Lower leg skin (tissue), 4 donors: ENCODE measurements at regions not wholly inside any gene's neighbourhood (a gene's known extent, or its start where the extent isn't known, plus 50 kb on each side); places are given as distances from the start of the nearest gene placed in this dataset.
A peak's percentile ranks its signal among the peaks of the same experiment; 100 is the strongest.
"Not testable (repeated sequence)": the region's sequence is repeated elsewhere in the genome, so short reads cannot be mapped to it uniquely, and the experiment has no call there.

Experiments used
- DNase-seq, 2 donors: peaks; one replicate each; pipeline ENCODE4 v3.0.0-alpha.2; 2019; ENCODE audit warnings: low spot score in 2 of 2
- H3K4me3 ChIP-seq: fragments of 200-600 bp; sonication (generic); 2 replicates; pipeline ENCODE4 v1.5.1; 2017; ENCODE audit warnings: mild to moderate bottlenecking, low read depth; ENCODE audit not compliant: poor library complexity, severe bottlenecking
- POLR2A ChIP-seq, 2 donors: fragments of 450-650 bp; IDR thresholded peaks; one replicate each; pipeline ENCODE4 v1.6.1; 2016 to 2017; ENCODE audit warnings: antibody characterized with exemption in 2 of 2, mild to moderate bottlenecking in 1 of 2, moderate library complexity in 1 of 2
- WGBS, 2 donors: methylation state at CpG; one replicate each; pipeline ENCODE4 v1.1.5; 2018; 5-methylcytosine and 5-hydroxymethylcytosine counted together
- intact Hi-C: fragments of 100-400 bp; cut with DNase I; formaldehyde crosslinking; loops from one replicate; pipeline ENCODE4 v1.15.0; 2023; ENCODE audit warnings: low total_unique reads
- TF ChIP-seq, protein P1 (sequence below), 3 donors: fragments of 450-650 bp; IDR thresholded peaks; one replicate each; pipeline ENCODE4 v1.5.1; 2016; ENCODE audit warnings: antibody characterized with exemption in 3 of 3, mild to moderate bottlenecking in 3 of 3, moderate library complexity in 2 of 3

DNA sequence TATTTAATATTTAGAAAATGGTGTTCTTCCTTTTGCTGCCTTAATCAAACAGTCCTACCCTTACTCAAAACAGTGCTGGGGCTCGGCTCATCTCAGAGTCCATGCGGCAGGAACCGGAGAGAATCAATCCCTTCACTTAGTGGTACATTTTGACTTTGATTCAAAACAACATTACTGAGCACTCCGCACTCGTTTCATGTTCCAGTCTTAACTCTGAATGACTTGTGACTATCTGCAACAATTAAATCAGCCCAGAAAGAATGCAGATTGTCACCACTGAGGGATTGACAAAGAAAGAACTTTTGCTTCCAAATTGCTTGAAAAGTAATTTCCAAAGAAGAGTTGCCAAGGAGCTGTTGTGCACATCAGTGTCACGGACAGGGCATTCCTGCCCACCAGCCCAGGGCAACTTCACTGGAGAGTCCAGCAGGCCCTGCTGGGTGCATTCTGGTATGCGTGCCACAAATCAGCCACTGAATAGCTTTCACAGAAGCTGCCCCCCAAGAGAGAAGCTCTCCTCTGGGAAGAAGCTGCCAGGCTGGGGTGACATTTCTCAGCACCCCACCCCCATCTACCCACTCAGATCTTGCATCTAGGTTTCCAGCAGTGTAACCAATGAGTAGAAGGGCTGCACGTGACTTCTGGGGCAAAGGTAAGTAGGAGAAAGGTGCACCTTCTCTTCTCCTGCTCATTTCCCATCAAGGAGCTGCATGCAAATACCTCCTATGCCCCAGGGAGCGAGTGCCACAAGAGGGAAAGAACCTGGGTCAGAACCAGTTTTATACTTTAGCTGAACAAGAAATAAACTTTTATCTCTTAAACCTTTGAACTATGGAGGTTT is 84.6 kb upstream of the ATP8B1 start:
- TF ChIP-seq POLR2A (IDR thresholded peaks at IDR 0.05) = no peak
- TF ChIP-seq, protein P1, sequence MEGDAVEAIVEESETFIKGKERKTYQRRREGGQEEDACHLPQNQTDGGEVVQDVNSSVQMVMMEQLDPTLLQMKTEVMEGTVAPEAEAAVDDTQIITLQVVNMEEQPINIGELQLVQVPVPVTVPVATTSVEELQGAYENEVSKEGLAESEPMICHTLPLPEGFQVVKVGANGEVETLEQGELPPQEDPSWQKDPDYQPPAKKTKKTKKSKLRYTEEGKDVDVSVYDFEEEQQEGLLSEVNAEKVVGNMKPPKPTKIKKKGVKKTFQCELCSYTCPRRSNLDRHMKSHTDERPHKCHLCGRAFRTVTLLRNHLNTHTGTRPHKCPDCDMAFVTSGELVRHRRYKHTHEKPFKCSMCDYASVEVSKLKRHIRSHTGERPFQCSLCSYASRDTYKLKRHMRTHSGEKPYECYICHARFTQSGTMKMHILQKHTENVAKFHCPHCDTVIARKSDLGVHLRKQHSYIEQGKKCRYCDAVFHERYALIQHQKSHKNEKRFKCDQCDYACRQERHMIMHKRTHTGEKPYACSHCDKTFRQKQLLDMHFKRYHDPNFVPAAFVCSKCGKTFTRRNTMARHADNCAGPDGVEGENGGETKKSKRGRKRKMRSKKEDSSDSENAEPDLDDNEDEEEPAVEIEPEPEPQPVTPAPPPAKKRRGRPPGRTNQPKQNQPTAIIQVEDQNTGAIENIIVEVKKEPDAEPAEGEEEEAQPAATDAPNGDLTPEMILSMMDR (IDR thresholded peaks at IDR 0.05) = no peak
- 84 to 86% methylated on average over 9 of the region's 9 CpGs for WGBS, 2 donors
- H3K4me3 ChIP-seq = no peak overlapping the region
- DNase-seq = no peak
- intact Hi-C loops = no loop called here

DNA sequence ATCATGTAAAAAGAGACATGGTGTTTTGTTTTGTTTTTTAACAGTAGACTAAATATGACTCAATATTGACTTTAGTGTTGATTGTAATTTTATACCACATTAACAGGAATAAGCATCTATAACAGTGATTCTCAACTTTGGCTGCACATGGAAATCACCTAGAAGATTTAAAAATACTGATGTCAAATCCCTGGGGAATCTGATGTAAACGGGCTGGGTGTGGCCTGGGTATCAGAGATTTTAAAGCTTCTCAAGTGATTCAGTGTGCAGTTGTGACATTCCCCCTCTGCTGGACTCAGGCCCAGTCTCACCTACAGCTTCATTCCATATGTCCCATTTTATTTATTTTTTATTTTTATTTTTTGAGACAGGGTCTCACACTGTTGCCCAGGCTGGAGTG is 82.8 kb upstream of the ATP8B1 start:
- WGBS, 2 donors = 39 to 59% methylated on average over 1 of the region's 1 CpG
- H3K4me3 ChIP-seq = no peak overlapping the region
- intact Hi-C loops = no loop called here
- no peak for DNase-seq
- TF ChIP-seq, protein P1 (IDR thresholded peaks at IDR 0.05) = no peak
- no peak for TF ChIP-seq POLR2A (IDR thresholded peaks at IDR 0.05)

DNA sequence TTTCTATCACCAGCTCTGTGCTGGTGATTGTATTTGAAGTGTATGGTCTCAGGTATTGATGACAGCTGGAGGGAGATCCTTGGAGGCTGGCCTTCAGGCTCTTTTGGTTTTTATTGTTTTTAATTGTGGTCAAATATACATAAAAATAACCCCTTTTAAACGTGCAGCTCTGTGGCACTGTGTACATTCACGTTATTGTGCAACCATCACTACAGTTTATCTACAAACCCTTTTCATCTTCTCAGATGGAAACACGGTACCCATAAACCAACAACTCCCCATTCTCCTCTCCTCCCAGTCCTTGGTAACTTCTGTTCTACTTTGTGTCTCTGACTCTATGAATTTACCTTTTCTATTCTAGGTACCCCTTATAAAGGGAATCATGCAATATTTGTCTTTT is 79.3 kb upstream of the ATP8B1 start:
- intact Hi-C loops = loop anchor here (5.0 kb wide), 1 partner anchor 160 kb away; the partner anchor contains the start of gene NEDD4L
- TF ChIP-seq, protein P1 (IDR thresholded peaks at IDR 0.05) = no peak
- no peak for TF ChIP-seq POLR2A (IDR thresholded peaks at IDR 0.05)
- 61 to 64% methylated on average over 3 of the region's 3 CpGs for WGBS, 2 donors

DNA sequence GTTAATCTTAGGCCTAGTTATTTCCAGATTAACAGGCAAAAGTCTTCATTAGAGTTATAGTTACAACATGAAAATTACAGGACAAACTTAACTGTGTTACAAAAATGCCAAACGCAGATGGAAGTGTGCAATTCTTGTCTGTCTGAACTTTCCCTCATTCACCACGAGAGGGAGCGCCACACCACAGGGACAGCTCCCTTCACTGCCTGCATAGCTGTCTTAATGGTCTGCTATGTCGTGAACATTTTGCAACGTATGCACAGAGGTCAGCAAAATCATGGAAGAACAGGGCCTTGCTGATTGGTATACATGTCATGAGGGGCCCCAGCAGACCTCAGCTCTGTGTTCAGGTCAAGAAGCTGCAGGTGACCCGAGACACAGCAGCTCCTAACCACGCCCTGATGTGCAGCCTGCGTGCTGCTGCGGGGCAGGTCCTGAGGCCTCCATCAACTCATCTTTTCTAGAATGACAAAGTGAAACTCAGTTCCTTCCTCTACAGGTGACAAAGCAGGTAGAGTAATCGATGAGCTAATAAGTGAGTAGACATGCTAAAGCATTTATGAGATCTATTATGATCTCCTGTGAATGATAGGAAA is 78.8 kb upstream of the ATP8B1 start:
- intact Hi-C loops = loop anchor here (5.0 kb wide), 1 partner anchor 160 kb away; the partner anchor contains the start of gene NEDD4L
- DNase-seq = peak; percentile 39 to 89
- H3K4me3 ChIP-seq = no peak overlapping the region
- 32 to 38% methylated on average over 10 of the region's 10 CpGs for WGBS, 2 donors
- TF ChIP-seq POLR2A (IDR thresholded peaks at IDR 0.05) = no peak
- TF ChIP-seq, protein P1 (IDR thresholded peaks at IDR 0.05) = peak in 1 of 3 donors; percentile 54

More for the DNA sequence above, 79.3 kb upstream of the ATP8B1 start:
- no peak overlapping the region for H3K4me3 ChIP-seq
- no peak for DNase-seq

DNA sequence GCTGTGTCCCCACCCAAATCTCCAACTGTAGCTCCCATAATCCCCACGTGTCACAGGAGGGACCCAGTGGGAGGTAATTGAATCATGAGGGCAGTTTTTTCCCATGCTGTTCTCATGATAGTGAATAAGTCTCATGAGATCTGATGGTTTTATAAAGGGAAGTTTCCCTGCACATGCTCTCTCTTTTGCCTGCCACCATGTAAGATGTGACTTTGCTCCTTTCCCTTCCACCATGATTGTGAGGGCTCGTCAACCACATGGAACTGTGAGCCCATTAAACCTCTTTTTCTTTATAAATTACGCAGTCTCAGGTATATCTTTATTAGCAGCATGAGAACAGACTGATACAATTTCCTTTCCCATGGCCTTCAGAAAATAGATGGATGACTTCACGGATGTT is 76.8 kb upstream of the ATP8B1 start:
- WGBS, 2 donors = 93 to 95% methylated on average over 4 of the region's 4 CpGs
- not testable (repeated sequence) for DNase-seq, H3K4me3 ChIP-seq
- intact Hi-C loops = loop anchor here (5.0 kb wide), 2 partner anchors 162 to 242 kb away; partner anchors contain the start of gene NEDD4L

DNA sequence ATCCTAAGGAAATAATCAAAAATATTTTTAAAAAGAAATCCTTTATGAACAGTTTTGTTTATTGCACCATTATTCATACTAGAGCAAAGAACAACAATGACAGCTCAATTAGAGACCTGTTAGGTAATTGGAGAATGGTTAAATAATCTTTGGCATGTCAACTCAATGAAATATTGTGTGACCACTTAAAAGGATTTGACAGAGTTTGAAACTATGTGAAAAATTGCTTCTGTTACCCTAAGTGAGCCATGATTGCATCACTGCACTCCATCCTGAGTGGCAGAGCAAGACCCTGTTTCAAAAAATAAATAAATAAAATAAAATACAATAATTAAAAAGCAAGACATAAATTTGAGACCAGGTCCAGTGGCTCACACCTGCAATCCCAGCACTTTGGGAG is 66.1 kb upstream of the ATP8B1 start:
- intact Hi-C loops = no loop called here
- H3K4me3 ChIP-seq = no peak overlapping the region
- TF ChIP-seq POLR2A (IDR thresholded peaks at IDR 0.05) = no peak
- TF ChIP-seq, protein P1 (IDR thresholded peaks at IDR 0.05) = no peak
- no peak for DNase-seq
